Gastrocnemius medialis (tissue), 4 donors: ENCODE measurements at regions not wholly inside any gene's neighbourhood (a gene's known extent, or its start where the extent isn't known, plus 50 kb on each side); places are given as distances from the start of the nearest gene placed in this dataset.

ENCODE experiments used
- POLR2A ChIP-seq, 2 donors: fragments of 450-650 bp; IDR thresholded peaks; one replicate each; pipeline ENCODE4 v1.6.1; 2017; ENCODE audit warnings: antibody characterized with exemption in 2 of 2, mild to moderate bottlenecking in 2 of 2, moderate library complexity in 2 of 2
- TF ChIP-seq, protein P1 (sequence below), 5 experiments: fragments of 450-650 bp in 3 of 5; fragments of 200-600 bp in 2 of 5; sonication (generic) in 2 of 5; IDR thresholded peaks in 4 of 5; conservative IDR thresholded peaks in 1 of 5; 1 replicate in 4 of 5; 2 replicates in 1 of 5; pipeline ENCODE4 v1.5.1; 2016 to 2019; ENCODE audit warnings: antibody characterized with exemption in 5 of 5, mild to moderate bottlenecking in 3 of 5, moderate library complexity in 3 of 5

DNA sequence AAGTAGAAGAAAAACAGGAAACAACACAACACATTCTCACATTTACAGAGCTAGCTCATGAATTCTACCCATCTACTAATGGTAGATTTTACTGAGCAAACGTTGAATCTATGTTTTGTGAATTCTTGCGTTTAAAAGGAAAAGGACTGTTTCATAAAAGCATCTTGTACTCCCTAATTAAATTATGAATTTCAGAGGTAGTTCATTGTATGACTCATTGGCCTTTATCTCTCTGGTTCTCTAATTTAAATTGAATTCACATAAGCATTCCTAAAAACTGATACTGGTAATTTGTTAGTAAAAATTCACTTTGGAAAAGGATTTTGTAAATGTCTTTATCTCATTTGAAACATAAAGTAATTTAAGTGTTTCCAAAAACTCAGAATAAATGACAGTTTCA lies 687.3 kb downstream of the BRINP3 start:
- TF ChIP-seq, protein P1, sequence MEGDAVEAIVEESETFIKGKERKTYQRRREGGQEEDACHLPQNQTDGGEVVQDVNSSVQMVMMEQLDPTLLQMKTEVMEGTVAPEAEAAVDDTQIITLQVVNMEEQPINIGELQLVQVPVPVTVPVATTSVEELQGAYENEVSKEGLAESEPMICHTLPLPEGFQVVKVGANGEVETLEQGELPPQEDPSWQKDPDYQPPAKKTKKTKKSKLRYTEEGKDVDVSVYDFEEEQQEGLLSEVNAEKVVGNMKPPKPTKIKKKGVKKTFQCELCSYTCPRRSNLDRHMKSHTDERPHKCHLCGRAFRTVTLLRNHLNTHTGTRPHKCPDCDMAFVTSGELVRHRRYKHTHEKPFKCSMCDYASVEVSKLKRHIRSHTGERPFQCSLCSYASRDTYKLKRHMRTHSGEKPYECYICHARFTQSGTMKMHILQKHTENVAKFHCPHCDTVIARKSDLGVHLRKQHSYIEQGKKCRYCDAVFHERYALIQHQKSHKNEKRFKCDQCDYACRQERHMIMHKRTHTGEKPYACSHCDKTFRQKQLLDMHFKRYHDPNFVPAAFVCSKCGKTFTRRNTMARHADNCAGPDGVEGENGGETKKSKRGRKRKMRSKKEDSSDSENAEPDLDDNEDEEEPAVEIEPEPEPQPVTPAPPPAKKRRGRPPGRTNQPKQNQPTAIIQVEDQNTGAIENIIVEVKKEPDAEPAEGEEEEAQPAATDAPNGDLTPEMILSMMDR (IDR thresholded peaks at IDR 0.05 in 4 of 5, conservative IDR thresholded peaks at IDR 0.05 in 1 of 5): no peak
- TF ChIP-seq POLR2A (IDR thresholded peaks at IDR 0.05): no peak
